ENCODE measurements at regions not wholly inside any gene's neighbourhood (a gene's known extent, or its start where the extent isn't known, plus 50 kb on each side); places are given as distances from the start of the nearest gene placed in this dataset.

DNA sequence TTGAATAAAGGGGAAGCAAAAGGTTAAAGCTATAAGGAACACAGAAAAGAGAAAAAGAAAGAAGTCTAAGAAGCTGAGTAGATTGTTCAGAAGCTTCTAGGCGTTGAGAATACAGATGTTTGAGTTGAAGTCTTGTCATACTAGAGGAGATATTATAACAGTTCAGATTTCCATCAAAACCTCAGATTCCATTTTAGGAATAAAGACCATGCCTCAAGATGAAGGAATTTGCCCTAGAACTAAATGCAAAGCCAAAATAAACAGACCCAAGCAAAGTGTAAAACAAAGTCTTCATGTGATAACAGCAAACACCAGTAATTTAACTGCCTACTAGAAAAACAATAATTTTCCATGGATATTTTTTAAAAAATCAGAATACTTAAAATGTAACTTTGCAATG, 476.5 kb upstream of the POT1 start (continued):
- TF ChIP-seq ZNF462 (CRISPR knock-in tag; IDR thresholded peaks at IDR 0.05) (no peak), CREB1 (CRISPR knock-in tag; IDR thresholded peaks at IDR 0.05; ENCODE audit: low read depth) (no peak)

DNA sequence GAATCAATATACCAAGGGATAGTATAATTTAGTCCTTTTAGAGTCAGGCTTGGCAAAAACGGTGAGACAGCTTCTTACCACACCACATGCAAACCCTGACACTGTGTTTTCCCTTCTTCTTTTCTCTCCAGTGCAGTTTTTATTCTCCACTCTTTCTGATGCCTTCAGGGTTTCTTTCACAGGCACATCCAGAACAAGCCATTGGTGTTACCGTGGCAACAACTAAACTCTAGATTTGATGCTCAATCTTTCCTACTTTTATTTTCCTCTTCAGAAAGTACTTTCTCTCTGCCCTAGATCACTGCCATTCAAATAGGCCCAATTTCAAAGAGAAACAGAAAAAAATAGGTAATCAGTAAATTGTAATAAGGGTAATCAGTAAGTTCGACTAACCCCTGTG, 469.8 kb upstream of the POT1 start:
- H3K4me2 ChIP-seq, result no peak overlapping the region
- H3K4me1 ChIP-seq (ENCODE audit: insufficient read depth), result no peaks in the 10 kb centered on the region
- Mint-ChIP-seq H3K4me3 (no peak overlapping the region), H3K9me3 (no peaks in the 10 kb centered on the region), H3K4me1 (no peaks in the 10 kb centered on the region; the same call in 2 of the 3 replicates), H3K27ac (no peak overlapping the region), H3K36me3 (ENCODE audit: low read depth) (no peaks in the 10 kb centered on the region), H3K27me3 (ENCODE audit: insufficient read depth, low read depth, poor library complexity) (no peaks in the 10 kb centered on the region)
- no peak overlapping the region for H2AFZ ChIP-seq
- no peak overlapping the region for H3K4me3 ChIP-seq
- H3K79me2 ChIP-seq (replicated peaks; ENCODE audit: insufficient read depth), result no peaks in the 10 kb centered on the region
- no peaks in the 10 kb centered on the region for H3K9me2 ChIP-seq (ENCODE audit: insufficient read depth)
- no peaks in the 10 kb centered on the region for H4K20me1 ChIP-seq (replicated peaks; ENCODE audit: insufficient read depth)
- no peaks in the 10 kb centered on the region for H3K36me3 ChIP-seq (ENCODE audit: insufficient read depth)
- ATAC-seq, result no peak
- no peak for DNase-seq (ENCODE audit: low spot score)
- no peaks in the 10 kb centered on the region for H3F3A ChIP-seq (replicated peaks; ENCODE audit: low read depth)
- H3K27me3 ChIP-seq (ENCODE audit: insufficient read depth), result no peaks in the 10 kb centered on the region
- no peak overlapping the region for H3K27ac ChIP-seq (ENCODE audit: low read depth)
- no peak for TF ChIP-seq CREB1 (CRISPR knock-in tag; IDR thresholded peaks at IDR 0.05; ENCODE audit: low read depth)
- TF ChIP-seq EZH2 (IDR thresholded peaks at IDR 0.05; ENCODE audit: low read depth, unreplicated experiment), result no peak
- TF ChIP-seq NANOG (IDR thresholded peaks at IDR 0.05; ENCODE audit: borderline replicate concordance), result no peak
- TF ChIP-seq, protein P1, sequence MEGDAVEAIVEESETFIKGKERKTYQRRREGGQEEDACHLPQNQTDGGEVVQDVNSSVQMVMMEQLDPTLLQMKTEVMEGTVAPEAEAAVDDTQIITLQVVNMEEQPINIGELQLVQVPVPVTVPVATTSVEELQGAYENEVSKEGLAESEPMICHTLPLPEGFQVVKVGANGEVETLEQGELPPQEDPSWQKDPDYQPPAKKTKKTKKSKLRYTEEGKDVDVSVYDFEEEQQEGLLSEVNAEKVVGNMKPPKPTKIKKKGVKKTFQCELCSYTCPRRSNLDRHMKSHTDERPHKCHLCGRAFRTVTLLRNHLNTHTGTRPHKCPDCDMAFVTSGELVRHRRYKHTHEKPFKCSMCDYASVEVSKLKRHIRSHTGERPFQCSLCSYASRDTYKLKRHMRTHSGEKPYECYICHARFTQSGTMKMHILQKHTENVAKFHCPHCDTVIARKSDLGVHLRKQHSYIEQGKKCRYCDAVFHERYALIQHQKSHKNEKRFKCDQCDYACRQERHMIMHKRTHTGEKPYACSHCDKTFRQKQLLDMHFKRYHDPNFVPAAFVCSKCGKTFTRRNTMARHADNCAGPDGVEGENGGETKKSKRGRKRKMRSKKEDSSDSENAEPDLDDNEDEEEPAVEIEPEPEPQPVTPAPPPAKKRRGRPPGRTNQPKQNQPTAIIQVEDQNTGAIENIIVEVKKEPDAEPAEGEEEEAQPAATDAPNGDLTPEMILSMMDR (conservative IDR thresholded peaks at IDR 0.05; ENCODE audit: low read depth in 2 of 2), result no peak
- TF ChIP-seq, protein P2, sequence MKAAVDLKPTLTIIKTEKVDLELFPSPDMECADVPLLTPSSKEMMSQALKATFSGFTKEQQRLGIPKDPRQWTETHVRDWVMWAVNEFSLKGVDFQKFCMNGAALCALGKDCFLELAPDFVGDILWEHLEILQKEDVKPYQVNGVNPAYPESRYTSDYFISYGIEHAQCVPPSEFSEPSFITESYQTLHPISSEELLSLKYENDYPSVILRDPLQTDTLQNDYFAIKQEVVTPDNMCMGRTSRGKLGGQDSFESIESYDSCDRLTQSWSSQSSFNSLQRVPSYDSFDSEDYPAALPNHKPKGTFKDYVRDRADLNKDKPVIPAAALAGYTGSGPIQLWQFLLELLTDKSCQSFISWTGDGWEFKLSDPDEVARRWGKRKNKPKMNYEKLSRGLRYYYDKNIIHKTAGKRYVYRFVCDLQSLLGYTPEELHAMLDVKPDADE (IDR thresholded peaks at IDR 0.05), result no peak
- no peak for TF ChIP-seq ZNF462 (CRISPR knock-in tag; IDR thresholded peaks at IDR 0.05)
- TF ChIP-seq POLR2AphosphoS5 (IDR thresholded peaks at IDR 0.05; ENCODE audit: low read depth), result no peak

Measured in GM23338 (cell line).